Trophoblast cell (in vitro differentiated cells and primary cell): ENCODE measurements at regions not wholly inside any gene's neighbourhood (a gene's known extent, or its start where the extent isn't known, plus 50 kb on each side); places are given as distances from the start of the nearest gene placed in this dataset.

Source experiments
- DNase-seq, 2 donors: peaks; one replicate each; pipeline ENCODE4 v3.0.0-alpha.2; 2016
- H2AFZ ChIP-seq: 2 replicates; pipeline ENCODE4 v1.6.1; 2013; ENCODE audit warnings: low read length, moderate library complexity, mild to moderate bottlenecking; ENCODE audit not compliant: insufficient read depth, poor library complexity
- H2AK5ac ChIP-seq: 2 replicates; pipeline ENCODE4 v1.6.1; 2013; ENCODE audit warnings: mild to moderate bottlenecking, low read length
- H2BK120ac ChIP-seq: 2 replicates; pipeline ENCODE4 v1.6.1; 2013; ENCODE audit warnings: low read length, mild to moderate bottlenecking, moderate library complexity; ENCODE audit not compliant: insufficient read depth, poor library complexity
- H2BK12ac ChIP-seq: 2 replicates; pipeline ENCODE4 v1.6.1; 2013; ENCODE audit warnings: mild to moderate bottlenecking, low read length, moderate library complexity
- H2BK5ac ChIP-seq: 2 replicates; pipeline ENCODE4 v1.6.1; 2013; ENCODE audit warnings: low read length, low read depth, moderate library complexity, mild to moderate bottlenecking; ENCODE audit not compliant: poor library complexity
- H3K14ac ChIP-seq: 2 replicates; pipeline ENCODE4 v1.6.1; 2013; ENCODE audit warnings: mild to moderate bottlenecking, low read length
- H3K18ac ChIP-seq: 2 replicates; pipeline ENCODE4 v1.6.1; 2013; ENCODE audit warnings: mild to moderate bottlenecking, low read length
- H3K23ac ChIP-seq: 2 replicates; pipeline ENCODE4 v1.6.1; 2013; ENCODE audit warnings: low read length
- H3K27ac ChIP-seq: 2 replicates; pipeline ENCODE4 v1.5.1; 2013; ENCODE audit warnings: low read depth, mild to moderate bottlenecking, inconsistent platforms, low read length, moderate library complexity
- H3K27me3 ChIP-seq: 2 replicates; pipeline ENCODE4 v1.6.1; 2013; ENCODE audit warnings: inconsistent platforms, mild to moderate bottlenecking, low read length, moderate library complexity; ENCODE audit not compliant: insufficient read depth
- H3K36me3 ChIP-seq, 2 experiments: 1 replicate in 1 of 2; 2 replicates in 1 of 2; pipeline ENCODE4 v1.6.1; 2013; ENCODE audit warnings: low read length in 2 of 2, mild to moderate bottlenecking in 2 of 2, moderate library complexity in 1 of 2; ENCODE audit not compliant: insufficient read depth in 2 of 2, control insufficient read depth in 1 of 2
- H3K4ac ChIP-seq: 2 replicates; pipeline ENCODE4 v1.6.1; 2013; ENCODE audit warnings: low read depth, mild to moderate bottlenecking, low read length, moderate library complexity
- H3K4me1 ChIP-seq, 2 experiments: 1 replicate in 1 of 2; 2 replicates in 1 of 2; pipeline ENCODE4 v1.6.1; 2013; ENCODE audit warnings: low read length in 2 of 2, mild to moderate bottlenecking in 2 of 2, moderate library complexity in 1 of 2; ENCODE audit not compliant: insufficient read depth in 2 of 2, control insufficient read depth in 1 of 2
- H3K4me2 ChIP-seq: 2 replicates; pipeline ENCODE4 v1.6.1; 2013; ENCODE audit warnings: inconsistent platforms, mild to moderate bottlenecking, low read length, moderate library complexity
- H3K4me3 ChIP-seq: 2 replicates; pipeline ENCODE4 v1.5.1; 2013; ENCODE audit warnings: mild to moderate bottlenecking, low read depth, low read length, inconsistent platforms
- H3K79me1 ChIP-seq: one replicate; pipeline ENCODE4 v1.6.1; 2013; ENCODE audit warnings: low read length
- H3K79me2 ChIP-seq: 2 replicates; pipeline ENCODE4 v1.6.1; 2013; ENCODE audit warnings: low read length, mild to moderate bottlenecking; ENCODE audit not compliant: control insufficient read depth, insufficient read depth, poor library complexity
- H3K9ac ChIP-seq: 2 replicates; pipeline ENCODE4 v1.6.1; 2013; ENCODE audit warnings: mild to moderate bottlenecking, low read length
- H3K9me3 ChIP-seq: 2 replicates; pipeline ENCODE4 v1.6.1; 2013; ENCODE audit warnings: low read depth, mild to moderate bottlenecking, control low read depth, inconsistent platforms, low read length; ENCODE audit not compliant: insufficient read depth
- H4K12ac ChIP-seq: 2 replicates; pipeline ENCODE4 v1.6.1; 2013; ENCODE audit warnings: low read depth, mild to moderate bottlenecking, low read length, moderate library complexity
- H4K8ac ChIP-seq: 2 replicates; pipeline ENCODE4 v1.6.1; 2013; ENCODE audit warnings: low read depth, mild to moderate bottlenecking, low read length, moderate library complexity
- H4K91ac ChIP-seq: one replicate; pipeline ENCODE4 v1.6.1; 2013; ENCODE audit warnings: low read depth, mild to moderate bottlenecking, low read length, moderate library complexity
- WGBS: extraction: QIAGEN DNeasy Blood & Tissue Kit; methylation state at CpG from one replicate; pipeline ENCODE4 v1.1.7; 2013; ENCODE audit warnings: missing lambda C conversion rate; ENCODE audit not compliant: insufficient read length, insufficient coverage; ENCODE audit errors: extremely low coverage; 5-methylcytosine and 5-hydroxymethylcytosine counted together

DNA sequence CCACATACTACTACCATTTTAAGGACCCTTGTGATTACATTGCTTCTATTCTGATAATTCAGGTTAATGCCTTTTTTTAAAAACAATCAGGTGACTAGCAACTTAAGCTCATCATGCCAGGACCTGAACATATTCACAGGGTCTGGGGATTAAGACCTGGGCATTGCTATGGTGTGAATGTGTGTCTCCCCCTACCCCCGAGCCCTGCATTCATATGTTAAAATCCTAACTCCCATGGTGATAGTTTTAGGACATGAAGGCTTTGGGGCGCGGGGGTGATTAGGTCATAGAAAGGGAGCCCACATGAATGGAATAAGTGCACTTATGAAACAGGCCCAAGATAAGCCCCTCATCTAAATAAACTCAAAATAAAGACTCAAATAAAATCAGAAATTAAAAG lies 734.4 kb upstream of the PABPC4L start:
- Histone ChIP-seq H4K91ac (peak overlapping the region; percentile 85), H3K79me2 (no peaks in the 10 kb centered on the region), H3K27ac (peak overlapping the region; percentile 44), H2BK120ac (peak overlapping the region; percentile 76), H2AFZ (no peak overlapping the region), H3K27me3 (no peaks in the 10 kb centered on the region), H4K12ac (no peak overlapping the region), H3K36me3 (no peaks in the 10 kb centered on the region), H3K4me2 (no peak overlapping the region), H3K9me3 (no peaks in the 10 kb centered on the region), H3K4me1 (peaks cover 0 to 3% of the 10 kb centered on the region in 2 experiments), H2BK12ac (peak overlapping the region; percentile 73), H3K9ac (no peak overlapping the region), H3K14ac (peak overlapping the region; percentile 34), H3K4ac (no peak overlapping the region), H2AK5ac (peak overlapping the region; percentile 47), H3K4me3 (no peak overlapping the region), H3K18ac (no peak overlapping the region), H3K23ac (no peak overlapping the region), H4K8ac (no peak overlapping the region), H3K79me1 (peaks cover 3% of the 10 kb centered on the region), H2BK5ac (peak overlapping the region; percentile 83)
- no peak for DNase-seq
- WGBS = no CpG with 5 or more reads among the region's 3 CpGs

DNA sequence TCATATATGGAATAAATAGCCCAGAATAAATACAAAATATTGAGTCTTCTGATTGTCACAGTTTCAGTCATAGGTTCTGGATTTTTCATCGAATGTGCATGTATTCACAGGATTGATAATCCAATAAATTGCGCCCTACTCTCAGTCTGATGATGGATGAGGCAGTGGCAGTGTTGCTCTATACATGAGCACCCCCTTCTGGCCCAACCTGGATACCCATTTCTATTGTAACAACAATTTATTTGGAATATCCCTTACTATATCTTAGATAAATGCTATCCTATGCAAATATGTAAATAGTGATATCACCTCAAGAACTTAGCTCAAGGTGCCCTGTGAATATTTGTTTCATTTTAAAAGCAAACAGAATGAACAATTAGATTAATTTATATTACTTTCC lies 733.7 kb upstream of the PABPC4L start:
- no peak overlapping the region for H2BK120ac ChIP-seq
- H3K18ac ChIP-seq = no peak overlapping the region
- H2AK5ac ChIP-seq = no peak overlapping the region
- H3K27ac ChIP-seq = no peak overlapping the region
- no peak overlapping the region for H3K9ac ChIP-seq
- no peak overlapping the region for H3K14ac ChIP-seq
- peak in 1 of 2 donors; percentile 39 for DNase-seq
- peaks cover 3% of the 10 kb centered on the region for H3K79me1 ChIP-seq
- H3K9me3 ChIP-seq = no peaks in the 10 kb centered on the region
- H3K23ac ChIP-seq = no peak overlapping the region
- H3K4ac ChIP-seq = no peak overlapping the region
- peak overlapping the region; percentile 56 for H2BK5ac ChIP-seq
- H3K79me2 ChIP-seq = no peaks in the 10 kb centered on the region
- no peaks in the 10 kb centered on the region for H3K27me3 ChIP-seq
- H3K36me3 ChIP-seq = no peaks in the 10 kb centered on the region
- H3K4me3 ChIP-seq = no peak overlapping the region
- WGBS = no CpG with 5 or more reads among the region's 2 CpGs
- no peak overlapping the region for H3K4me2 ChIP-seq
- peaks cover 0 to 3% of the 10 kb centered on the region in 2 experiments for H3K4me1 ChIP-seq
- H4K8ac ChIP-seq = no peak overlapping the region
- H4K91ac ChIP-seq = no peak overlapping the region
- H2AFZ ChIP-seq = no peak overlapping the region
- no peak overlapping the region for H2BK12ac ChIP-seq
- H4K12ac ChIP-seq = no peak overlapping the region

DNA sequence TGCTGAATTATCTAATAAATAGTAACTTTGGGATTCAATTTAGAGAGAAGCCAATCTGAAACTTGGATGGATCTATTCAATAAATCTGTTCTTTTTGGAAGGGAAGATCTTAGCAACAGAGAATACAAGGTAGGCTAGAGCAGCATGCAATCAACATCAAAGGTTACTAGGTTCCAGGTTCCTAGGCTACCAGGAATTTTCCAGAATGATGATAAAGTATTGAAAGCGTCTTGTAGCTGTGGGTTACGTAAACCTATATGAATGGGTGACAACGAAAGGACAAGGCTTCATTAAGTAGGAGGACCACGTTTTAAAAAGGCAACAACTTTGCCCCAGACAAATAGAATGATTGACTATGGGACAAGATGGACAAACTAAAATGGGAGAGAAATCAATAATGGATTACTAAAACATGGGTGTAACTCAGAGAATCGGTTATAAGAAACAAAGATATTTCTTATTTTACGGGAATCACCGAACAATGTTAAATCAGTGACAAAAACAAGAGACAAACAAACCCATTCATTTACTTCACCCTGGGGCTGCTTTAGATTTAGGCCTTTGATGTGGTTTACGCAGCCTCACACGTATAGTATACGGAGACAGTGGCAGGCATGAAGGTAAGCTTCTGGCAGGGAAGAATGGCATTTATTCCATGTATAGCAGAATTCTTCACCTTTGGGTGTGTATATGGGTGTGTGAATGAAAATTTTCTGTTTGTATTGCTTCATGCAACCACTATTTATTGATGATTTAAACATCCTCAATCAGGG lies 732.6 kb upstream of the PABPC4L start:
- no CpG with 5 or more reads among the region's 10 CpGs for WGBS
- Histone ChIP-seq H3K9ac (no peak overlapping the region), H3K79me2 (no peaks in the 10 kb centered on the region)

DNA sequence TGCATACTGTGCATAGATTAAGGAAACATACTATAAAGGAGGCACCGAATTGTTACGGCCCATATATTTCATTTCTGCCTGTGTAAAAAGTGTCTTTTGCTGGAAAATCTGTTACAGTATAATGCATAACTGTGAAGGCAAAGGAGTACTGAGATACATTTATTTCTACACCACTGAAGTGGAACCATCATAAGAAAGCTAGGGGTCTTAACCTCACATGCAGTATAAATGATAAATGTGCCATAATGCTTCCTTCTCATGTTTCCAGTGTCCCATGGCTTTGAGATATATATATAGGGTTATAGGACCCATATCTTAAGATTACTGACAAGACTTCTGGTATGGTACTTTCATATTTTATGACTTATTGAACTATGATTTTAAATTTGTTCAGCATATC lies 713.8 kb upstream of the PABPC4L start:
- no peak overlapping the region for H2BK5ac ChIP-seq
- no peak overlapping the region for H2BK12ac ChIP-seq
- no peak overlapping the region for H3K14ac ChIP-seq
- no peak overlapping the region for H2BK120ac ChIP-seq
- WGBS = no CpG with 5 or more reads among the region's 2 CpGs
- H4K8ac ChIP-seq = no peak overlapping the region
- no peaks in the 10 kb centered on the region for H3K4me1 ChIP-seq
- H3K4me2 ChIP-seq = no peak overlapping the region
- no peaks in the 10 kb centered on the region for H3K27me3 ChIP-seq
- DNase-seq = no peak
- no peak overlapping the region for H3K4ac ChIP-seq
- no peak overlapping the region for H3K9ac ChIP-seq
- no peak overlapping the region for H2AK5ac ChIP-seq
- H3K23ac ChIP-seq = no peak overlapping the region
- no peak overlapping the region for H3K27ac ChIP-seq
- no peak overlapping the region for H3K4me3 ChIP-seq
- no peak overlapping the region for H4K12ac ChIP-seq
- no peaks in the 10 kb centered on the region for H3K36me3 ChIP-seq
- no peak overlapping the region for H2AFZ ChIP-seq
- no peak overlapping the region for H4K91ac ChIP-seq
- H3K79me2 ChIP-seq = no peaks in the 10 kb centered on the region
- H3K79me1 ChIP-seq = no peaks in the 10 kb centered on the region
- H3K18ac ChIP-seq = no peak overlapping the region
- no peaks in the 10 kb centered on the region for H3K9me3 ChIP-seq

More for the DNA sequence above, 732.6 kb upstream of the PABPC4L start:
- no peak overlapping the region for H4K12ac ChIP-seq
- no peak overlapping the region for H3K23ac ChIP-seq
- H3K4me2 ChIP-seq = no peak overlapping the region
- no peak overlapping the region for H2AFZ ChIP-seq
- no peak overlapping the region for H3K27ac ChIP-seq
- no peak overlapping the region for H4K8ac ChIP-seq
- H3K18ac ChIP-seq = no peak overlapping the region
- peak; percentile 12 to 79 for DNase-seq
- peaks cover 3% of the 10 kb centered on the region for H3K79me1 ChIP-seq
- no peaks in the 10 kb centered on the region for H3K27me3 ChIP-seq
- peak overlapping the region; percentile 24 for H2BK120ac ChIP-seq
- H3K9me3 ChIP-seq = no peaks in the 10 kb centered on the region
- H3K4ac ChIP-seq = no peak overlapping the region
- no peak overlapping the region for H3K14ac ChIP-seq
- no peak overlapping the region for H4K91ac ChIP-seq
- H3K36me3 ChIP-seq = no peaks in the 10 kb centered on the region
- H2AK5ac ChIP-seq = no peak overlapping the region
- no peak overlapping the region for H2BK12ac ChIP-seq
- H3K4me3 ChIP-seq = no peak overlapping the region
- H3K4me1 ChIP-seq = peaks cover 0 to 3% of the 10 kb centered on the region in 2 experiments
- no peak overlapping the region for H2BK5ac ChIP-seq
